Tibial nerve (tissue), 4 donors: ENCODE measurements at regions not wholly inside any gene's neighbourhood (a gene's known extent, or its start where the extent isn't known, plus 50 kb on each side); places are given as distances from the start of the nearest gene placed in this dataset.

Source experiments
- EP300 ChIP-seq, 2 donors: sonication (generic); formaldehyde crosslinking; IDR thresholded peaks; one replicate each; pipeline ENCODE4 v1.6.1; 2017; ENCODE audit warnings: antibody characterized with exemption in 2 of 2, mild to moderate bottlenecking in 1 of 2
- POLR2A ChIP-seq, 2 donors: fragments of 450-650 bp; IDR thresholded peaks; one replicate each; pipeline ENCODE4 v1.6.1; 2017; ENCODE audit warnings: antibody characterized with exemption in 2 of 2, mild to moderate bottlenecking in 2 of 2, moderate library complexity in 2 of 2
- TF ChIP-seq, protein P1 (sequence below), 5 experiments: fragments of 200-600 bp in 3 of 5; fragments of 450-650 bp in 2 of 5; sonication (generic) in 3 of 5; IDR thresholded peaks; one replicate each; pipeline ENCODE4 v1.5.1; 2016 to 2019; ENCODE audit warnings: antibody characterized with exemption in 5 of 5, mild to moderate bottlenecking in 3 of 5, moderate library complexity in 2 of 5

DNA sequence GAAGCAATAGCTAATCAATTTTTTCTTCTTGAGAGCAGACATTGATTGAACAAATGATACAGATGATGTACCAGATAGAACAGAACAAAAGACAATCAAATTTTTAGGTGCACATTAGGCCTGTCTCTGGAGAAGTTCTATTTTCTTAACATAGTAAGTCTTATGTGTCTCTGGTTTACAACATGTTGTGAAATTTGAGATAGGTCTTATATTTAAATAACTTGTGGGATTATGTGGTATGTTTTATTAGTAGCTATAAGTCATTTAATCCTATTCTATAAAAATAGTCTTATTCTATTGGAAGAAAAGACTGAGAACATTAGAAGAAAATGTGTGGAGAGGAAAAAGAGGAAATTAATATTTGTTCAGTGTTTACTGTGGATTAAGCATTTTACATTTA is 358.0 kb downstream of the ATP23 start:
- TF ChIP-seq, protein P1, sequence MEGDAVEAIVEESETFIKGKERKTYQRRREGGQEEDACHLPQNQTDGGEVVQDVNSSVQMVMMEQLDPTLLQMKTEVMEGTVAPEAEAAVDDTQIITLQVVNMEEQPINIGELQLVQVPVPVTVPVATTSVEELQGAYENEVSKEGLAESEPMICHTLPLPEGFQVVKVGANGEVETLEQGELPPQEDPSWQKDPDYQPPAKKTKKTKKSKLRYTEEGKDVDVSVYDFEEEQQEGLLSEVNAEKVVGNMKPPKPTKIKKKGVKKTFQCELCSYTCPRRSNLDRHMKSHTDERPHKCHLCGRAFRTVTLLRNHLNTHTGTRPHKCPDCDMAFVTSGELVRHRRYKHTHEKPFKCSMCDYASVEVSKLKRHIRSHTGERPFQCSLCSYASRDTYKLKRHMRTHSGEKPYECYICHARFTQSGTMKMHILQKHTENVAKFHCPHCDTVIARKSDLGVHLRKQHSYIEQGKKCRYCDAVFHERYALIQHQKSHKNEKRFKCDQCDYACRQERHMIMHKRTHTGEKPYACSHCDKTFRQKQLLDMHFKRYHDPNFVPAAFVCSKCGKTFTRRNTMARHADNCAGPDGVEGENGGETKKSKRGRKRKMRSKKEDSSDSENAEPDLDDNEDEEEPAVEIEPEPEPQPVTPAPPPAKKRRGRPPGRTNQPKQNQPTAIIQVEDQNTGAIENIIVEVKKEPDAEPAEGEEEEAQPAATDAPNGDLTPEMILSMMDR (IDR thresholded peaks at IDR 0.05) = no peak
- no peak for TF ChIP-seq POLR2A (IDR thresholded peaks at IDR 0.05)
- no peak for TF ChIP-seq EP300 (IDR thresholded peaks at IDR 0.05)
